ENCODE measurements at regions not wholly inside any gene's neighbourhood (a gene's known extent, or its start where the extent isn't known, plus 50 kb on each side); places are given as distances from the start of the nearest gene placed in this dataset.

GRCh38 chr6:12393100-12393499 lies 102.9 kb downstream of the EDN1 start:
- CTCF ChIA-PET, result interaction anchor here (1.5 kb wide), 1 partner anchor 101 kb away, joined by 3 read pairs; no protein-coding TSS in a partner anchor
- TF ChIP-seq ZNF263 (CRISPR knock-in tag; IDR thresholded peaks at IDR 0.05; ENCODE audit: low read depth), result no peak
- Mint-ChIP-seq H3K27ac (no peak overlapping the region), H3K9me3 (no peaks in the 10 kb centered on the region), H3K27me3 (ENCODE audit: low read depth) (no peaks in the 10 kb centered on the region), H3K4me1 (peaks cover 10% of the 10 kb centered on the region), H3K36me3 (no peaks in the 10 kb centered on the region), H3K4me3 (no peak overlapping the region)
- DNase-seq (ENCODE audit: low spot score), result no peak
- ATAC-seq, result no peak
- POLR2A ChIA-PET, result interaction anchor here (0.6 kb wide), 1 partner anchor 618 kb away, joined by 3 read pairs; no protein-coding TSS in a partner anchor

- no peak overlapping the region for H3K4me3 Mint-ChIP-seq
- no peak overlapping the region for H3K27ac Mint-ChIP-seq
- no peaks in the 10 kb centered on the region for H3K36me3 Mint-ChIP-seq
- ChIA-PET POLR2A (no interaction called here), CTCF (interaction anchor here (1.5 kb wide), 1 partner anchor 102 kb away, joined by 3 read pairs; no protein-coding TSS in a partner anchor)
- TF ChIP-seq ZNF263 (CRISPR knock-in tag; IDR thresholded peaks at IDR 0.05; ENCODE audit: low read depth) (no peak), ZNF512 (CRISPR knock-in tag; IDR thresholded peaks at IDR 0.05; ENCODE audit: borderline replicate concordance) (no peak), IRF1 (CRISPR knock-in tag; IDR thresholded peaks at IDR 0.05) (no peak), ZNF423 (CRISPR knock-in tag; IDR thresholded peaks at IDR 0.05) (no peak), CDX4 (CRISPR knock-in tag; IDR thresholded peaks at IDR 0.05; ENCODE audit: borderline replicate concordance) (no peak), FOXK1 (CRISPR knock-in tag; IDR thresholded peaks at IDR 0.05) (no peak), JUN (CRISPR knock-in tag; IDR thresholded peaks at IDR 0.05) (no peak), SOX15 (CRISPR knock-in tag; IDR thresholded peaks at IDR 0.05) (no peak), TEAD4 (CRISPR knock-in tag; IDR thresholded peaks at IDR 0.05) (no peak), SMAD3 (CRISPR knock-in tag; IDR thresholded peaks at IDR 0.05; ENCODE audit: borderline replicate concordance) (no peak), ZBTB43 (CRISPR knock-in tag; IDR thresholded peaks at IDR 0.05) (no peak), ATF2 (CRISPR knock-in tag; IDR thresholded peaks at IDR 0.05; ENCODE audit: borderline replicate concordance, low read depth) (no peak)
- H3K4me1 Mint-ChIP-seq, result peaks cover 10% of the 10 kb centered on the region
- DNase-seq (ENCODE audit: low spot score) (no peak), ATAC-seq (no peak)
- no peaks in the 10 kb centered on the region for H3K27me3 Mint-ChIP-seq (ENCODE audit: low read depth)
- H3K9me3 Mint-ChIP-seq, result no peaks in the 10 kb centered on the region
Observed at GRCh38 chr6:12394170-12394569, 104.0 kb downstream of the EDN1 start.

- CTCF ChIA-PET, result interaction anchor here (0.5 kb wide), 1 partner anchor 106 kb away, joined by 4 read pairs; no protein-coding TSS in a partner anchor
- POLR2A ChIA-PET, result no interaction called here
- H3K4me3 Mint-ChIP-seq, result no peak overlapping the region
- ATAC-seq (no peak), DNase-seq (ENCODE audit: low spot score) (no peak)
- H3K36me3 Mint-ChIP-seq, result no peaks in the 10 kb centered on the region
- H3K27me3 Mint-ChIP-seq (ENCODE audit: low read depth), result no peaks in the 10 kb centered on the region
- H3K27ac Mint-ChIP-seq, result no peak overlapping the region
- H3K4me1 Mint-ChIP-seq, result peaks cover 10% of the 10 kb centered on the region
- H3K9me3 Mint-ChIP-seq, result peaks cover 10% of the 10 kb centered on the region
- TF ChIP-seq NR3C1 (CRISPR knock-in tag; conservative IDR thresholded peaks at IDR 0.05; ENCODE audit: low read depth), result no peak
- TF ChIP-seq NFATC4 (CRISPR knock-in tag; IDR thresholded peaks at IDR 0.05), result no peak
- TF ChIP-seq ZNF512 (CRISPR knock-in tag; IDR thresholded peaks at IDR 0.05; ENCODE audit: borderline replicate concordance), result no peak
- no peak for TF ChIP-seq USF1 (CRISPR knock-in tag; IDR thresholded peaks at IDR 0.05)
- no peak for TF ChIP-seq ZNF317 (CRISPR knock-in tag; IDR thresholded peaks at IDR 0.05; ENCODE audit: borderline replicate concordance, low read depth)
- no peak for TF ChIP-seq ZNF532 (CRISPR knock-in tag; IDR thresholded peaks at IDR 0.05; ENCODE audit: borderline replicate concordance)
- no peak for TF ChIP-seq CDX4 (CRISPR knock-in tag; IDR thresholded peaks at IDR 0.05; ENCODE audit: borderline replicate concordance)
Observed at GRCh38 chr6:12395898-12396297, 105.7 kb downstream of the EDN1 start.
